HEK293 (cell line): ENCODE measurements at regions not wholly inside any gene's neighbourhood (a gene's known extent, or its start where the extent isn't known, plus 50 kb on each side); places are given as distances from the start of the nearest gene placed in this dataset.

ENCODE experiments used
- CTCF ChIA-PET: fragments of 350-600 bp; formaldehyde crosslinking; extraction: SDS; loops from one replicate; lab custom pipeline; 2021; ENCODE audit warnings: antibody characterized with exemption; lab: Yijun Ruan, JAX
- POLR2A ChIA-PET: fragments of 300-600 bp; formaldehyde crosslinking; extraction: SDS; loops from one replicate; lab custom pipeline; 2020; ENCODE audit warnings: antibody characterized with exemption, inconsistent platforms; lab: Yijun Ruan, JAX
- H3K27ac ChIP-seq: fragments of 200-500 bp; sonication (Bioruptor generic); 2 replicates; pipeline ENCODE4 v1.5.1; 2014; ENCODE audit warnings: low read depth, low read length, control low read depth, inconsistent platforms; ENCODE audit errors: extremely low read depth
- H3K36me3 ChIP-seq, 2 experiments: fragments of 200-500 bp in 1 of 2; sonication (Bioruptor generic) in 1 of 2; 1 replicate in 1 of 2; 2 replicates in 1 of 2; pipeline ENCODE4 v1.5.1; 2014 to 2017; ENCODE audit warnings: inconsistent platforms in 2 of 2, low read length in 2 of 2; ENCODE audit not compliant: control insufficient read depth in 2 of 2, insufficient read depth in 1 of 2
- H3K4me1 ChIP-seq: fragments of 200-500 bp; sonication (Bioruptor generic); 2 replicates; pipeline ENCODE4 v1.5.1; 2014; ENCODE audit warnings: mild to moderate bottlenecking, low read length, inconsistent platforms; ENCODE audit not compliant: control insufficient read depth, insufficient read depth
- H3K4me3 ChIP-seq: 2 replicates; pipeline ENCODE4 v1.5.1; 2011; ENCODE audit warnings: low read depth, mild to moderate bottlenecking, control low read depth, low read length, moderate library complexity
- H3K9me3 ChIP-seq: fragments of 200-500 bp; sonication (Bioruptor generic); 2 replicates; pipeline ENCODE4 v1.5.1; 2014; ENCODE audit warnings: low read depth, low read length, inconsistent platforms; ENCODE audit not compliant: control insufficient read depth, insufficient read depth
- FEZF1 ChIP-seq: fragments of 450-650 bp; formaldehyde crosslinking; IDR thresholded peaks from 2 replicates; pipeline ENCODE4 v1.5.1; 2016; ENCODE audit warnings: missing biosample characterization, missing genetic modification characterization
- MEIS1 ChIP-seq: sonication (generic); formaldehyde crosslinking; IDR thresholded peaks from 2 replicates; pipeline ENCODE4 v1.8.1; 2022; ENCODE audit warnings: missing genetic modification reagents, mild to moderate bottlenecking, borderline replicate concordance
- RBAK ChIP-seq: fragments of 450-650 bp; formaldehyde crosslinking; IDR thresholded peaks from 2 replicates; pipeline ENCODE4 v1.5.1; 2016; ENCODE audit warnings: missing biosample characterization, missing genetic modification characterization
- SCRT2 ChIP-seq: fragments of 450-650 bp; formaldehyde crosslinking; IDR thresholded peaks from 2 replicates; pipeline ENCODE4 v1.5.1; 2016; ENCODE audit warnings: missing biosample characterization, missing genetic modification characterization
- SETDB1 ChIP-seq: IDR thresholded peaks from one replicate; pipeline ENCODE4 v1.6.1; 2017; ENCODE audit warnings: mild to moderate bottlenecking, low read length, moderate library complexity, mixed read lengths; ENCODE audit not compliant: insufficient read length
- WT1 ChIP-seq: fragments of 450-650 bp; formaldehyde crosslinking; IDR thresholded peaks from 2 replicates; pipeline ENCODE4 v1.5.1; 2016; ENCODE audit warnings: missing biosample characterization, missing genetic modification characterization
- ZBTB8A ChIP-seq: fragments of 450-650 bp; formaldehyde crosslinking; IDR thresholded peaks from 2 replicates; pipeline ENCODE4 v1.5.1; 2016; ENCODE audit warnings: missing biosample characterization, missing genetic modification characterization
- ZNF114 ChIP-seq: fragments of 450-650 bp; formaldehyde crosslinking; IDR thresholded peaks from 2 replicates; pipeline ENCODE4 v1.5.0; 2017; ENCODE audit warnings: missing biosample characterization, missing genetic modification characterization
- ZNF19 ChIP-seq: fragments of 450-650 bp; formaldehyde crosslinking; IDR thresholded peaks from 2 replicates; pipeline ENCODE4; 2016; ENCODE audit warnings: missing biosample characterization, missing genetic modification characterization, low read depth
- ZNF214 ChIP-seq: fragments of 450-650 bp; formaldehyde crosslinking; IDR thresholded peaks from 2 replicates; pipeline ENCODE4 v1.5.1; 2017; ENCODE audit warnings: missing biosample characterization, mild to moderate bottlenecking, missing genetic modification characterization, borderline replicate concordance
- ZNF354C ChIP-seq: fragments of 450-650 bp; formaldehyde crosslinking; IDR thresholded peaks from 2 replicates; pipeline ENCODE4 v1.5.1; 2016; ENCODE audit warnings: missing biosample characterization, missing genetic modification characterization, low read depth, borderline replicate concordance
- ZNF391 ChIP-seq: fragments of 450-650 bp; formaldehyde crosslinking; IDR thresholded peaks from 2 replicates; pipeline ENCODE4 v1.5.1; 2016; ENCODE audit warnings: low read depth, missing biosample characterization, missing genetic modification characterization, borderline replicate concordance
- ZNF394 ChIP-seq: fragments of 450-650 bp; formaldehyde crosslinking; IDR thresholded peaks from 2 replicates; pipeline ENCODE4 v1.5.1; 2016; ENCODE audit warnings: missing biosample characterization, missing genetic modification characterization, mild to moderate bottlenecking, moderate library complexity, borderline replicate concordance
- ZNF433 ChIP-seq: fragments of 450-650 bp; formaldehyde crosslinking; IDR thresholded peaks from 2 replicates; pipeline ENCODE4 v1.5.1; 2016; ENCODE audit warnings: missing biosample characterization, missing genetic modification characterization, low read depth
- ZNF48 ChIP-seq: fragments of 450-650 bp; formaldehyde crosslinking; IDR thresholded peaks from 2 replicates; pipeline ENCODE4 v1.5.1; 2016; ENCODE audit warnings: missing biosample characterization, missing genetic modification characterization
- ZNF701 ChIP-seq: fragments of 450-650 bp; formaldehyde crosslinking; IDR thresholded peaks from 2 replicates; pipeline ENCODE4 v1.5.1; 2016; ENCODE audit warnings: missing biosample characterization, missing genetic modification characterization
- ZNF704 ChIP-seq: fragments of 450-650 bp; formaldehyde crosslinking; IDR thresholded peaks from 2 replicates; pipeline ENCODE4 v1.5.1; 2016; ENCODE audit warnings: missing biosample characterization, missing genetic modification characterization
- ZSCAN16 ChIP-seq: fragments of 450-650 bp; formaldehyde crosslinking; IDR thresholded peaks from 2 replicates; pipeline ENCODE4 v1.5.1; 2016; ENCODE audit warnings: missing biosample characterization, missing genetic modification characterization
- ZSCAN30 ChIP-seq: fragments of 450-650 bp; IDR thresholded peaks from 2 replicates; pipeline ENCODE4 v1.5.1; 2018; ENCODE audit warnings: missing biosample characterization, mild to moderate bottlenecking, missing genetic modification characterization, moderate library complexity
- ZXDB ChIP-seq: fragments of 450-650 bp; formaldehyde crosslinking; IDR thresholded peaks from 2 replicates; pipeline ENCODE4 v1.5.1; 2016; ENCODE audit warnings: missing biosample characterization, missing genetic modification characterization
- TF ChIP-seq, protein P1 (sequence below): fragments of 450-650 bp; formaldehyde crosslinking; IDR thresholded peaks from 2 replicates; pipeline ENCODE4 v1.5.1; 2016; ENCODE audit warnings: missing biosample characterization, missing genetic modification characterization
- TF ChIP-seq, protein P2 (sequence below): fragments of 450-650 bp; formaldehyde crosslinking; IDR thresholded peaks from 2 replicates; pipeline ENCODE4 v1.5.1; 2017; ENCODE audit warnings: missing biosample characterization, missing genetic modification characterization
- TF ChIP-seq, protein P3 (sequence below): fragments of 450-650 bp; formaldehyde crosslinking; IDR thresholded peaks from 2 replicates; pipeline ENCODE4 v1.5.1; 2016; ENCODE audit warnings: missing biosample characterization, missing genetic modification characterization
- TF ChIP-seq, protein P4 (sequence below): fragments of 450-650 bp; formaldehyde crosslinking; IDR thresholded peaks from 2 replicates; pipeline ENCODE4 v1.5.1; 2016; ENCODE audit warnings: missing biosample characterization, missing genetic modification characterization

DNA sequence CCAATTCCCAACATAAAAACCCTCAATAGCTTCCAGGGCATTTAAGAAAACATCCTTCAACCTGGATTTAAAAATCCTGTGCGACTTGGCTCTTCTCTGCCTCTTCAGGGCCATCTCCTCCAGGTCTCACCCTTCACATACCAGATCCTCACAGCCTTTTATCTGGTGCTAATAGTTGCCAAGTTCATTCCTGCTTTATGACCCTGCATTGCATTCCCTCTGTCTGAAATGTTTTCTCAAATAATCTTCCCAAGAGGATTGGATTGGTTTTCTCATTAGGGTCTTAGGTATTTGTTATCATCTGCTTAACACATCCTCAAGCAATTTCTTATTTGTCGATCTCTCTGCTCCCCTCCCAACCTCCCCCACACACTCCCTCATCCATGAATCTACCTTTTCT lies 832.0 kb downstream of the GALC start (continued):
- TF ChIP-seq ZXDB: no peak

- H3K4me3 ChIP-seq: no peak overlapping the region
- no peaks in the 10 kb centered on the region for H3K9me3 ChIP-seq
- ChIA-PET POLR2A (no interaction called here), CTCF (no interaction called here)
- no peaks in the 10 kb centered on the region for H3K36me3 ChIP-seq
- H3K27ac ChIP-seq: no peak overlapping the region
- TF ChIP-seq, protein P1, sequence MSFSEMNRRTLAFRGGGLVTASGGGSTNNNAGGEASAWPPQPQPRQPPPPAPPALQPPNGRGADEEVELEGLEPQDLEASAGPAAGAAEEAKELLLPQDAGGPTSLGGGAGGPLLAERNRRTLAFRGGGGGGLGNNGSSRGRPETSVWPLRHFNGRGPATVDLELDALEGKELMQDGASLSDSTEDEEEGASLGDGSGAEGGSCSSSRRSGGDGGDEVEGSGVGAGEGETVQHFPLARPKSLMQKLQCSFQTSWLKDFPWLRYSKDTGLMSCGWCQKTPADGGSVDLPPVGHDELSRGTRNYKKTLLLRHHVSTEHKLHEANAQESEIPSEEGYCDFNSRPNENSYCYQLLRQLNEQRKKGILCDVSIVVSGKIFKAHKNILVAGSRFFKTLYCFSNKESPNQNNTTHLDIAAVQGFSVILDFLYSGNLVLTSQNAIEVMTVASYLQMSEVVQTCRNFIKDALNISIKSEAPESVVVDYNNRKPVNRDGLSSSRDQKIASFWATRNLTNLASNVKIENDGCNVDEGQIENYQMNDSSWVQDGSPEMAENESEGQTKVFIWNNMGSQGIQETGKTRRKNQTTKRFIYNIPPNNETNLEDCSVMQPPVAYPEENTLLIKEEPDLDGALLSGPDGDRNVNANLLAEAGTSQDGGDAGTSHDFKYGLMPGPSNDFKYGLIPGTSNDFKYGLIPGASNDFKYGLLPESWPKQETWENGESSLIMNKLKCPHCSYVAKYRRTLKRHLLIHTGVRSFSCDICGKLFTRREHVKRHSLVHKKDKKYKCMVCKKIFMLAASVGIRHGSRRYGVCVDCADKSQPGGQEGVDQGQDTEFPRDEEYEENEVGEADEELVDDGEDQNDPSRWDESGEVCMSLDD: no peak
- TF ChIP-seq ZSCAN16 (tag by site-specific recombination) (no peak), ZNF19 (tag by site-specific recombination) (no peak), ZNF354C (tag by site-specific recombination) (no peak), ZNF433 (no peak), RBAK (tag by site-specific recombination) (no peak), ZNF48 (no peak), ZSCAN30 (tag by site-specific recombination) (no peak), ZNF114 (tag by site-specific recombination) (no peak), ZNF704 (tag by site-specific recombination) (no peak), FEZF1 (tag by site-specific recombination) (no peak), MEIS1 (CRISPR knock-in tag) (no peak)
- TF ChIP-seq, protein P2, sequence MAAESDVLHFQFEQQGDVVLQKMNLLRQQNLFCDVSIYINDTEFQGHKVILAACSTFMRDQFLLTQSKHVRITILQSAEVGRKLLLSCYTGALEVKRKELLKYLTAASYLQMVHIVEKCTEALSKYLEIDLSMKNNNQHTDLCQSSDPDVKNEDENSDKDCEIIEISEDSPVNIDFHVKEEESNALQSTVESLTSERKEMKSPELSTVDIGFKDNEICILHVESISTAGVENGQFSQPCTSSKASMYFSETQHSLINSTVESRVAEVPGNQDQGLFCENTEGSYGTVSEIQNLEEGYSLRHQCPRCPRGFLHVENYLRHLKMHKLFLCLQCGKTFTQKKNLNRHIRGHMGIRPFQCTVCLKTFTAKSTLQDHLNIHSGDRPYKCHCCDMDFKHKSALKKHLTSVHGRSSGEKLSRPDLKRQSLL: no peak
- TF ChIP-seq, protein P3, sequence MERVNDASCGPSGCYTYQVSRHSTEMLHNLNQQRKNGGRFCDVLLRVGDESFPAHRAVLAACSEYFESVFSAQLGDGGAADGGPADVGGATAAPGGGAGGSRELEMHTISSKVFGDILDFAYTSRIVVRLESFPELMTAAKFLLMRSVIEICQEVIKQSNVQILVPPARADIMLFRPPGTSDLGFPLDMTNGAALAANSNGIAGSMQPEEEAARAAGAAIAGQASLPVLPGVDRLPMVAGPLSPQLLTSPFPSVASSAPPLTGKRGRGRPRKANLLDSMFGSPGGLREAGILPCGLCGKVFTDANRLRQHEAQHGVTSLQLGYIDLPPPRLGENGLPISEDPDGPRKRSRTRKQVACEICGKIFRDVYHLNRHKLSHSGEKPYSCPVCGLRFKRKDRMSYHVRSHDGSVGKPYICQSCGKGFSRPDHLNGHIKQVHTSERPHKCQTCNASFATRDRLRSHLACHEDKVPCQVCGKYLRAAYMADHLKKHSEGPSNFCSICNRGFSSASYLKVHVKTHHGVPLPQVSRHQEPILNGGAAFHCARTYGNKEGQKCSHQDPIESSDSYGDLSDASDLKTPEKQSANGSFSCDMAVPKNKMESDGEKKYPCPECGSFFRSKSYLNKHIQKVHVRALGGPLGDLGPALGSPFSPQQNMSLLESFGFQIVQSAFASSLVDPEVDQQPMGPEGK (tag by site-specific recombination): no peak
- H3K4me1 ChIP-seq: no peaks in the 10 kb centered on the region
Measured at GRCh38 chr14:87158283-87158682, 834.7 kb downstream of the GALC start.

- Histone ChIP-seq H3K4me3 (no peak overlapping the region), H3K9me3 (no peaks in the 10 kb centered on the region), H3K36me3 (no peaks in the 10 kb centered on the region), H3K27ac (no peak overlapping the region), H3K4me1 (no peaks in the 10 kb centered on the region)
- CTCF ChIA-PET: no interaction called here
- POLR2A ChIA-PET: no interaction called here
- TF ChIP-seq ZNF704 (tag by site-specific recombination): no peak
- TF ChIP-seq WT1: no peak
- TF ChIP-seq ZNF391: no peak
- TF ChIP-seq SCRT2: no peak
- TF ChIP-seq, protein P4, sequence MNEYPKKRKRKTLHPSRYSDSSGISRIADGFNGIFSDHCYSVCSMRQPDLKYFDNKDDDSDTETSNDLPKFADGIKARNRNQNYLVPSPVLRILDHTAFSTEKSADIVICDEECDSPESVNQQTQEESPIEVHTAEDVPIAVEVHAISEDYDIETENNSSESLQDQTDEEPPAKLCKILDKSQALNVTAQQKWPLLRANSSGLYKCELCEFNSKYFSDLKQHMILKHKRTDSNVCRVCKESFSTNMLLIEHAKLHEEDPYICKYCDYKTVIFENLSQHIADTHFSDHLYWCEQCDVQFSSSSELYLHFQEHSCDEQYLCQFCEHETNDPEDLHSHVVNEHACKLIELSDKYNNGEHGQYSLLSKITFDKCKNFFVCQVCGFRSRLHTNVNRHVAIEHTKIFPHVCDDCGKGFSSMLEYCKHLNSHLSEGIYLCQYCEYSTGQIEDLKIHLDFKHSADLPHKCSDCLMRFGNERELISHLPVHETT (tag by site-specific recombination): no peak
- TF ChIP-seq ZNF214 (tag by site-specific recombination): no peak
- no peak for TF ChIP-seq ZNF394 (tag by site-specific recombination)
- no peak for TF ChIP-seq ZBTB8A
- no peak for TF ChIP-seq SETDB1
- no peak for TF ChIP-seq ZNF701 (tag by site-specific recombination)
Measured at GRCh38 chr14:87156878-87157277, 836.1 kb downstream of the GALC start.
